HepG2 (cell line): ENCODE measurements at regions not wholly inside any gene's neighbourhood (a gene's known extent, or its start where the extent isn't known, plus 50 kb on each side); places are given as distances from the start of the nearest gene placed in this dataset.

Experiments used
- ATF3 ChIP-seq: sonication (generic); formaldehyde crosslinking; IDR thresholded peaks from 2 replicates; pipeline ENCODE4 v1.4.0; 2020; ENCODE audit warnings: missing genetic modification reagents
- HMG20B ChIP-seq: conservative IDR thresholded peaks from 2 replicates; pipeline ENCODE4 v1.6.1; 2016; ENCODE audit warnings: missing genetic modification reagents, missing compliant biosample characterization
- KLF11 ChIP-seq: IDR thresholded peaks from 2 replicates; pipeline ENCODE4 v1.6.1; 2016; ENCODE audit warnings: missing compliant biosample characterization
- KMT2A ChIP-seq: sonication (generic); formaldehyde crosslinking; IDR thresholded peaks from 2 replicates; pipeline ENCODE4 v1.4.0; 2020; ENCODE audit warnings: missing genetic modification reagents
- RCOR2 ChIP-seq: IDR thresholded peaks from 2 replicates; pipeline ENCODE4 v1.6.1; 2016; ENCODE audit warnings: missing biosample characterization, missing genetic modification reagents
- SNAPC4 ChIP-seq: sonication (generic); formaldehyde crosslinking; IDR thresholded peaks from 2 replicates; pipeline ENCODE4 v1.4.0; 2020; ENCODE audit warnings: mild to moderate bottlenecking, missing genetic modification reagents
- ZNF501 ChIP-seq: sonication (generic); formaldehyde crosslinking; IDR thresholded peaks from 2 replicates; pipeline ENCODE4 v1.5.1; 2020; ENCODE audit warnings: mild to moderate bottlenecking, moderate library complexity, missing genetic modification reagents
- ZNF704 ChIP-seq: sonication (generic); formaldehyde crosslinking; IDR thresholded peaks from 2 replicates; pipeline ENCODE4 v1.8.1; 2023; ENCODE audit warnings: mild to moderate bottlenecking, inconsistent platforms, moderate library complexity, missing genetic modification reagents, borderline replicate concordance
- ZNF878 ChIP-seq: sonication (generic); formaldehyde crosslinking; IDR thresholded peaks from 2 replicates; pipeline ENCODE4 v1.8.1; 2023; ENCODE audit warnings: mild to moderate bottlenecking, missing genetic modification reagents, moderate library complexity

- no peak for TF ChIP-seq SNAPC4 (CRISPR knock-in tag)
- no peak for TF ChIP-seq ZNF704
- TF ChIP-seq KMT2A: no peak
- no peak for TF ChIP-seq KLF11 (CRISPR knock-in tag)
- no peak for TF ChIP-seq ATF3 (CRISPR knock-in tag)
- no peak for TF ChIP-seq ZNF501 (CRISPR knock-in tag)
- TF ChIP-seq ZNF878 (CRISPR knock-in tag): no peak
- TF ChIP-seq HMG20B (CRISPR knock-in tag): no peak
- TF ChIP-seq RCOR2 (CRISPR knock-in tag): no peak
- TF ChIP-seq, all 625 proteins: peak for 0
Measured at GRCh38 chr17:83160443-83161297, 81.3 kb downstream of the METRNL start (continued).
